ENCODE measurements at regions not wholly inside any gene's neighbourhood (a gene's known extent, or its start where the extent isn't known, plus 50 kb on each side); places are given as distances from the start of the nearest gene placed in this dataset.
"Not testable (repeated sequence)": the region's sequence is repeated elsewhere in the genome, so short reads cannot be mapped to it uniquely, and the experiment has no call there.

- Histone ChIP-seq H3K4me3 (no peak overlapping the region), H3K9me3 (no peaks in the 10 kb centered on the region), H3K27ac (no peak overlapping the region), H3K36me3 (no peaks in the 10 kb centered on the region), H3K27me3 (no peaks in the 10 kb centered on the region), H3K4me1 (no peaks in the 10 kb centered on the region)
- no peak for TF ChIP-seq CTCF (IDR thresholded peaks at IDR 0.05)
- no peak for DNase-seq
- intact Hi-C loops (cut with DNase I; ENCODE audit: low total_unique reads): no loop called here
Measured at GRCh38 chr6:114816678-114817077, 473.9 kb upstream of the HS3ST5 start.

GRCh38 chr6:114810468-114810867 lies 467.6 kb upstream of the HS3ST5 start:
- H3K4me1 ChIP-seq: no peaks in the 10 kb centered on the region
- no peaks in the 10 kb centered on the region for H3K27me3 ChIP-seq
- no peak overlapping the region for H3K4me3 ChIP-seq
- no peaks in the 10 kb centered on the region for H3K36me3 ChIP-seq
- DNase-seq: no peak
- intact Hi-C loops (cut with DNase I; ENCODE audit: low total_unique reads): no loop called here
- TF ChIP-seq CTCF (IDR thresholded peaks at IDR 0.05): no peak
- no peak overlapping the region for H3K27ac ChIP-seq
- H3K9me3 ChIP-seq: no peaks in the 10 kb centered on the region

- H3K36me3 ChIP-seq; H3K27ac ChIP-seq; H3K9me3 ChIP-seq; H3K4me1 ChIP-seq; DNase-seq; H3K4me3 ChIP-seq; H3K27me3 ChIP-seq; intact Hi-C loops (cut with DNase I; ENCODE audit: low total_unique reads): not testable (repeated sequence)
Measured at GRCh38 chr6:114805426-114805825, 462.6 kb upstream of the HS3ST5 start.

GRCh38 chr6:114796576-114796975 lies 453.8 kb upstream of the HS3ST5 start:
- Histone ChIP-seq H3K36me3 (no peaks in the 10 kb centered on the region), H3K4me1 (no peaks in the 10 kb centered on the region), H3K4me3 (no peak overlapping the region), H3K27me3 (no peaks in the 10 kb centered on the region), H3K9me3 (no peaks in the 10 kb centered on the region), H3K27ac (no peak overlapping the region)
- TF ChIP-seq CTCF (IDR thresholded peaks at IDR 0.05): no peak
- no peak for DNase-seq
- intact Hi-C loops (cut with DNase I; ENCODE audit: low total_unique reads): no loop called here

- no peak overlapping the region for H3K27ac ChIP-seq
- H3K4me1 ChIP-seq: no peaks in the 10 kb centered on the region
- no peak for DNase-seq
- no peak overlapping the region for H3K4me3 ChIP-seq
- TF ChIP-seq CTCF (IDR thresholded peaks at IDR 0.05): no peak
- no peaks in the 10 kb centered on the region for H3K27me3 ChIP-seq
- intact Hi-C loops (cut with DNase I; ENCODE audit: low total_unique reads): no loop called here
- no peaks in the 10 kb centered on the region for H3K9me3 ChIP-seq
- no peaks in the 10 kb centered on the region for H3K36me3 ChIP-seq
Measured at GRCh38 chr6:114793428-114793827, 450.6 kb upstream of the HS3ST5 start.

- Histone ChIP-seq H3K9me3 (no peaks in the 10 kb centered on the region), H3K4me3 (no peak overlapping the region), H3K4me1 (no peaks in the 10 kb centered on the region), H3K36me3 (no peaks in the 10 kb centered on the region), H3K27ac (no peak overlapping the region), H3K27me3 (no peaks in the 10 kb centered on the region)
- intact Hi-C loops (cut with DNase I; ENCODE audit: low total_unique reads): no loop called here
- TF ChIP-seq CTCF (IDR thresholded peaks at IDR 0.05): no peak
- no peak for DNase-seq
Measured at GRCh38 chr6:114785235-114786127, 442.7 kb upstream of the HS3ST5 start.
